HG03442 (cell line): ENCODE measurements at regions not wholly inside any gene's neighbourhood (a gene's known extent, or its start where the extent isn't known, plus 50 kb on each side); places are given as distances from the start of the nearest gene placed in this dataset.
"Not testable (repeated sequence)": the region's sequence is repeated elsewhere in the genome, so short reads cannot be mapped to it uniquely, and the experiment has no call there.

ENCODE experiments used
- ATAC-seq: cut with Tn5 transposase; IDR thresholded peaks from one replicate; pipeline ENCODE4 v1.9.1; 2021; ENCODE audit warnings: mild to moderate bottlenecking, moderate library complexity; ENCODE audit not compliant: unreplicated experiment

- no peak for ATAC-seq
Observed at GRCh38 chr6:71197780-71198179, 90.8 kb upstream of the OGFRL1 start.

GRCh38 chr6:71198908-71199307 lies 89.7 kb upstream of the OGFRL1 start:
- ATAC-seq = no peak

DNA sequence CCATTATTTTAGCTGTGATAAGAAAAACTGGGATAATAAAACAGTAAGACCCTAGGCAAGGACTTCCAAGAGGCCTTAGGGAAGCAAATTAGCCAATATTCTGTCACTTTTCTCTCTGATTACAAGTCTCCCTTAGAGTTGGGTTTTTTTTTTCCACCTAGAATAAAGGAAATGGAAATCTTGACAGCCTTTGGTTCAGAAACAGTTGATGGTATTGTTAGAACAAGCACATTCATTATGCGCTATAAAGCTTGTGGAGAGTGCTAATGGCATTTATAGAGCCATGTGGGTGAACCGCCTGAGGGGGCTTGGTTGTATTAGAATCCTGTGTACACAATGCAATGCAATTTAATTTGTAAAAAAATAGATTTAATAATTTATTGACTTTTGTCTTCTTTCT lies 88.9 kb upstream of the OGFRL1 start:
- ATAC-seq = no peak

DNA sequence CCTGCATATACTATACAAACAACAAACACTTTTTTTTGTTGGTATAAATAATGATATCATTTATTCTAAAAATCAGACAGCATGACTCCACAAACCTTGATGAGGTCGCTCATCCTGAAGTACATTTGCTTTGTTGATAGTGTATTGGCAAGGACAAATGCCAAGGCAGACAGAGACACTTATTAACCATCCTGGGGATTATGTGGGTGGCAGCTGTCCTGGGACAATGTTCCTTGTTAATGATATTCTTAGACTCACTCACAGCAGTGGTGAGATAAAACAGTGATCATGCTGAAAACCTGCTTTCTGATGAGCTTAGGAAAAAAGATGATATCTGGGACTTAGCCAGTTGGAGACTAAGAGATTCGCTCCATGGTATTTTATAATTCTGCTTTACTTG lies 85.4 kb upstream of the OGFRL1 start:
- no peak for ATAC-seq

DNA sequence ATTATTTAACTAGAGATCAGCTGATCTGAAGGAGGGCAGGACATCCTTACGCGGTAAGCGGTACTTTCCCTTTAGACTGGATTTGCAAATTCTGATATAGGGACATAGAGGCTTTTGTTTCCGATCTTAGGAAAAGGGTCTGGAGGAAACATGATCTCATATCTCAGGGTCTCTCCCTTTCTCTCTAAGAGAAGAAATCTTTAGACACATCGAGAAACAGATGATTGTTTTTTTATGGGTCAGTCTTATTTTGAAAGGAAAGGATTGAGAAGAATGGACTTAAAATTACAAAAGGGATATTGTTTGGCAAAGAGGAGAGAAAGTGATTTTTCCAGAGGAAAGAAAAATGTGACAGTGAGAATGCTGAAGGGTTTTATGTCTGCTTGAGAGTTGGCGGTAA lies 83.9 kb upstream of the OGFRL1 start:
- ATAC-seq = no peak

DNA sequence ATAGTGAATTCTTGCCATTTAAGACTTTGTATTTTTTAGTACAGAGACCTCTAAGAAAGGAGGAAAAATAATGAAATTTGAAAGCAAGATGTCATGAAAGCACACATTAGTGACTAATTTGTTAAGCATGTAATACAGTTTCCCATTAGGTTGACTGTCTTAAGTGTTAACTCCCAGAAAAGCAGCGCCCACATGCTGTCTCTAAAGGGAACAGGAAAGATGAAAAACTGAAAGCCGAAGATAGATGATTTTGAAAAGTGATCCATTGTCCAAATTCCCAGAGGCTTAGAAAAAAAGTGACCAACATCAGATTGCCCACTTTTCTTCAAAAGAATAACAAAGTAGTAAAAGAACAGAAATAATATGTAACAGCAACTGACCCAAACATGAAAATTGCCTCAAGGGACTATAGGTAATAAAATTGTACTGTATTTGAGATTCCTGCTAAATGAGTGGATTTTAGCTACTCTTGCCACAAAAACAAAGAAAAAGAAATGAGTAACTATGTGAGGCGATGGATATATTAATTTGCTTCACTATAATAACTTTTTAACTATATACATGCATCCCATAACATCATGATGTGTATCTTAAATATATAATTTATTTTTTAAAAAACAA lies 83.2 kb upstream of the OGFRL1 start:
- ATAC-seq = no peak

- no peak for ATAC-seq
Observed at GRCh38 chr6:71206089-71206488, 82.5 kb upstream of the OGFRL1 start.

GRCh38 chr6:71209206-71209605 lies 79.4 kb upstream of the OGFRL1 start:
- no peak for ATAC-seq

DNA sequence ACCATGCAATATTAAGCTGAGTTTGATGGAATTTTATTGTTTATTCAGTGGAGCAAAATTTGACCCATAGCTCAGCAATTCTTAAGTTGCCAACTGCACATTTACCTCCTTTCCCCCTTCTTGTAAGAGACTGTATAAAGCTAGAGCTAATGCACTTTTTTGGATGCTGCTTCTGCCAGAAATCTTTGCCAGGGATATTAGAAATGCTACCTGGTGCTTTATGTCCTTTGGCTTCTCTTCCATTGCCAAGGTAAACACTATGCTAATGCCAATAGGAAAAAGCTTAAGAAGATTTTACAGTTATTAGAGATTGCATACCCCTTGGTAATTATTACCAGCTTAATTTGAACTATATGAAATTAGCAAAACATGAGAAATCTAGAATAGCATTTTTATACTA lies 79.0 kb upstream of the OGFRL1 start:
- ATAC-seq = no peak

DNA sequence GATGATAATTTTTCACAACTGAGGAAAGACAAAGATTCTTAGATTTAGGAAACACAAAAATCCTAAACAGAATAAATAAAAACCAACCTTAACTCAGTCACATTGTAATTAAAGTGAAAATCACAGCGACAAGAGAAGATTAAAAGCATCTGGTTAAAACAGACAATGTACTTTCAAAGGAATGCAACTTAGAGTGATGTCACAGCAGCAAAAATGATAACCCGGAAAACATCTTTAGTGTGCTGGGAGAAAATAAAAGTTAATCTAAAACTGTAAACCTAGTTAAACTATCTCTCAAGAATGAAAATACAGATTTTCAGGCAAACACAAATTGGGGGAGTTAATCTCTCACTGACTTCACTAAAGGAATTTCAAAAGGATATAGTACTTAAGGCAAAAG lies 76.8 kb upstream of the OGFRL1 start:
- ATAC-seq = no peak

DNA sequence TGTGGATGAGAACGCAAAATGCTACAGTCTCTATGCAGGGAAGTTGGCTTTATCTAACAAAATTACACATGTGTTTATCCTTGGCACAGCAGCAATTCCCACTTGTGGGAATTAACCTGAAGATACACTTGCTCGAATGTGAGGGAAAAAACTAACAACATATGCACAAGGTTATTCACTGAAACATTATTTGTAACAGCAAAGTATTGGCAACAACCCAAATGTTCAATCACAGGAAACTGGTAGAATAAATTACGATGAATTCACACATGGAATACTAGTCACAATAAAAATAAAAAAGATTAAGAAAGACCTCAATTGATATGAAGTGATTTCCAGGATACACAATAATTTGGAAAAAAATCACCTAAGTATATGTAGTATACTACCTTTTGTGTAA lies 68.1 kb upstream of the OGFRL1 start:
- no peak for ATAC-seq

- no peak for ATAC-seq
Observed at GRCh38 chr6:71222671-71223070, 65.9 kb upstream of the OGFRL1 start.

GRCh38 chr6:71224011-71224410 lies 64.6 kb upstream of the OGFRL1 start:
- ATAC-seq = no peak

- ATAC-seq = no peak
Observed at GRCh38 chr6:71226151-71226550, 62.5 kb upstream of the OGFRL1 start.

DNA sequence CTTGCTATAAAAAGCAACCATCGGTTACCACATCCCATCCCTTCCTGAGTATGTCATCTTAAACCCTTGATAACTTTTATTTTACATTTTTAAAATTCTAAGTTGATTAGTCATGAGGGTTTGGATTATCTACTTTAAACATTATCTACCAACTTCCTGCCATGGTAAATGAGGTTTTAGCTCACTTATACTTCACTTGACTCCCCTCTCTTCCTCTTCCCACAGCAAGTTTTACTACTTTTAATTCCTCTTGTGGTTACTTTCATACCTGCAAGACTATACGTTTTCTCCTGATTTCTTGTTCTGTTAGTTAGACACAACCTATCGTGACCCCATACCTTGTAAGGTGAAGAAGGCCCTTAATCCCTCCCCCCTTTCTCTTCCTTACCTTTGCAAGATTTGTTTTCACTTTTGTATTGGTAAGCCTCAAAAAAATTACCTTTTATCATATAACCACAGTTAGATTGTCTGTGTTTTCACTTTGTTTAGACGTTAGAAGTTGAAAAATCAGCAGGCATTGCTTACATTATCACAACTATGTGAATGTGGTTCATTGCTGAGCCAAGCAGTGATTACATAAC lies 60.1 kb upstream of the OGFRL1 start:
- no peak for ATAC-seq

DNA sequence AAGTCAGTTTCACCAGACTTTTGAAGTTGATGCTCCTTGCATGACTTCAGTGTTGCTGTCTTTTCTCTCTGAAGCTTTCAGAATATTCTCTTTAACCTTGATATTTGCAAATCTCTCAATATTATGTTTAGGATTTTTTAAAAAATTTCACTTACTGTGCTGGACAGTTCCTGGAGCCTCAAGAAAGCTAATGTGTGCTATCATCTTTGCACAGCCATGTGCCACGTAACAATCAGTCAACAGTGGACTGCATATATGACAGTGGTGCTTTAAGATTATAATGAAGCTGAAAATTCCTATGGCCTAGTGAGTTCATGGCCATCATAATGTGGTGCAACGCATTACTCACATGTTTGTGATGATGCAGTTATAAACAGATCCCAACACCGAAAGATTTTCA lies 59.1 kb upstream of the OGFRL1 start:
- no peak for ATAC-seq

- ATAC-seq = not testable (repeated sequence)
Observed at GRCh38 chr6:71232890-71233289, 55.7 kb upstream of the OGFRL1 start.

GRCh38 chr6:71236926-71237434 lies 51.6 kb upstream of the OGFRL1 start:
- no peak for ATAC-seq

DNA sequence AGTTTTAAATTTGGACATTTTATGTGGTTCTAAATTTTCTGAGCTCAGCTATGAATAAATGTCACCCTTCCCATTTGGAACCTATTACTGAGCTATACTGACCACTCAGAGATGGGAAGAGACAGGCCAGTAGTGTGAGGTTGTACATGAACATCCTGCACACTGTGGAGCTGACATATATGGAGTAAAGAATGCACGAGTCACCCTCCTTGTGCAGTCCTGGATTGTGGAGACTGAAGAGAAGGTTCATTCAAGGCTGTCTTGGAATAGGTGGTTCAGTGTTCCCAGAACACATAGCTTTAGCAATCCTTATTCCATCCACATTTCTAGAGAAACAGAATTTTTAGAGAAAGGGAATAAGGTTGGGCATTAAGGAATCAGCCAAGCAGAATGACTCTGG lies 50.3 kb upstream of the OGFRL1 start:
- no peak for ATAC-seq
